Liver (tissue), 3 donors: ENCODE measurements at regions not wholly inside any gene's neighbourhood (a gene's known extent, or its start where the extent isn't known, plus 50 kb on each side); places are given as distances from the start of the nearest gene placed in this dataset.

Experiments used
- GABPA ChIP-seq, 2 donors: IDR thresholded peaks in 1 of 2; conservative IDR thresholded peaks in 1 of 2; 2 replicates each; pipeline ENCODE4 v1.6.1; 2016; ENCODE audit warnings: antibody characterized with exemption in 2 of 2, mild to moderate bottlenecking in 1 of 2, moderate library complexity in 1 of 2
- HNF4A ChIP-seq, 2 donors: conservative IDR thresholded peaks; 2 replicates each; pipeline ENCODE4 v1.6.1; 2016; ENCODE audit warnings: antibody characterized with exemption in 2 of 2, mild to moderate bottlenecking in 2 of 2
- JUND ChIP-seq, 2 donors: IDR thresholded peaks; 2 replicates each; pipeline ENCODE4 v1.6.1; 2016; ENCODE audit warnings: antibody characterized with exemption in 2 of 2
- RAD21 ChIP-seq, 2 donors: IDR thresholded peaks; 2 replicates each; pipeline ENCODE4 v1.6.1; 2016; ENCODE audit warnings: antibody characterized with exemption in 2 of 2, mild to moderate bottlenecking in 2 of 2
- RXRA ChIP-seq, 2 donors: IDR thresholded peaks; 2 replicates each; pipeline ENCODE4 v1.6.1; 2017 to 2018; ENCODE audit warnings: antibody characterized with exemption in 2 of 2, mild to moderate bottlenecking in 1 of 2
- SP1 ChIP-seq: IDR thresholded peaks from 2 replicates; pipeline ENCODE4 v1.6.1; 2018; ENCODE audit warnings: antibody characterized with exemption, mild to moderate bottlenecking
- TAF1 ChIP-seq: conservative IDR thresholded peaks from 2 replicates; pipeline ENCODE4 v1.6.1; 2016; ENCODE audit warnings: antibody characterized with exemption, mild to moderate bottlenecking
- YY1 ChIP-seq: IDR thresholded peaks from 2 replicates; pipeline ENCODE4 v1.6.1; 2016; ENCODE audit warnings: antibody characterized with exemption, mild to moderate bottlenecking
- TF ChIP-seq, protein P1 (sequence below): fragments of 150-350 bp; IDR thresholded peaks from 2 replicates; pipeline ENCODE4 v1.5.1; 2017; ENCODE audit warnings: improper control_type of control experiment, low read depth, low read length; ENCODE audit not compliant: missing input control
- TF ChIP-seq, protein P2 (sequence below): IDR thresholded peaks from 2 replicates; pipeline ENCODE4 v1.6.1; 2016; ENCODE audit warnings: antibody characterized with exemption
- TF ChIP-seq, protein P3 (sequence below): IDR thresholded peaks from 2 replicates; pipeline ENCODE4 v1.6.1; 2016; ENCODE audit warnings: antibody characterized with exemption
- TF ChIP-seq, protein P4 (sequence below): IDR thresholded peaks from 2 replicates; pipeline ENCODE4 v1.6.1; 2016; ENCODE audit warnings: antibody characterized with exemption, mild to moderate bottlenecking
- TF ChIP-seq, protein P5 (sequence below): IDR thresholded peaks from 2 replicates; pipeline ENCODE4 v1.6.1; 2016; ENCODE audit warnings: antibody characterized with exemption
- donor health status: healthy.
- donor health status: healthy.

DNA sequence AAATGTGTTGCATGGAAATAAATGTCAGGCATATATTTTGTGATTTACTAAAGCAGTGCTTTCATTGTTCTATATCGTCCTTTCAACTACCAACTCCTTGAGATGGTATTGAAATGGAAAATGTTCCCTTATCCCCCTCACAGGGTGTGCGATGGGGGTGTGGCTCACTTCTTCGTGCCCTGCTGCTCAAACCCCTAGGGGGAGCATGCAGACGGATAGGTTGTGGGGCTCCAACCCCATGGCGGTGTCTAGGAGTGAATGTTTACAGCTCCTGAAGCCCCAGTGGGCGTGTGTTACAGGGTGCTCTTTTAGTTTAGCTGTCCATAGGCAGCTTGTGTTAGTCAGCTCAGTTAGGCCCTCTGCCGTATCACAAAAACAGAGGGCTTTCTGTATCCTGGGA, 287.7 kb upstream of the EMCN start:
- TF ChIP-seq, protein P1, sequence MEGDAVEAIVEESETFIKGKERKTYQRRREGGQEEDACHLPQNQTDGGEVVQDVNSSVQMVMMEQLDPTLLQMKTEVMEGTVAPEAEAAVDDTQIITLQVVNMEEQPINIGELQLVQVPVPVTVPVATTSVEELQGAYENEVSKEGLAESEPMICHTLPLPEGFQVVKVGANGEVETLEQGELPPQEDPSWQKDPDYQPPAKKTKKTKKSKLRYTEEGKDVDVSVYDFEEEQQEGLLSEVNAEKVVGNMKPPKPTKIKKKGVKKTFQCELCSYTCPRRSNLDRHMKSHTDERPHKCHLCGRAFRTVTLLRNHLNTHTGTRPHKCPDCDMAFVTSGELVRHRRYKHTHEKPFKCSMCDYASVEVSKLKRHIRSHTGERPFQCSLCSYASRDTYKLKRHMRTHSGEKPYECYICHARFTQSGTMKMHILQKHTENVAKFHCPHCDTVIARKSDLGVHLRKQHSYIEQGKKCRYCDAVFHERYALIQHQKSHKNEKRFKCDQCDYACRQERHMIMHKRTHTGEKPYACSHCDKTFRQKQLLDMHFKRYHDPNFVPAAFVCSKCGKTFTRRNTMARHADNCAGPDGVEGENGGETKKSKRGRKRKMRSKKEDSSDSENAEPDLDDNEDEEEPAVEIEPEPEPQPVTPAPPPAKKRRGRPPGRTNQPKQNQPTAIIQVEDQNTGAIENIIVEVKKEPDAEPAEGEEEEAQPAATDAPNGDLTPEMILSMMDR = no peak
- TF ChIP-seq GABPA (IDR thresholded peaks at IDR 0.05 in 1 of 2, conservative IDR thresholded peaks at IDR 0.05 in 1 of 2) (no peak), HNF4A (conservative IDR thresholded peaks at IDR 0.05) (no peak), JUND (IDR thresholded peaks at IDR 0.05) (no peak), TAF1 (no peak), RXRA (IDR thresholded peaks at IDR 0.05) (no peak), SP1 (no peak), YY1 (no peak), RAD21 (IDR thresholded peaks at IDR 0.05) (no peak)
- TF ChIP-seq, protein P2, sequence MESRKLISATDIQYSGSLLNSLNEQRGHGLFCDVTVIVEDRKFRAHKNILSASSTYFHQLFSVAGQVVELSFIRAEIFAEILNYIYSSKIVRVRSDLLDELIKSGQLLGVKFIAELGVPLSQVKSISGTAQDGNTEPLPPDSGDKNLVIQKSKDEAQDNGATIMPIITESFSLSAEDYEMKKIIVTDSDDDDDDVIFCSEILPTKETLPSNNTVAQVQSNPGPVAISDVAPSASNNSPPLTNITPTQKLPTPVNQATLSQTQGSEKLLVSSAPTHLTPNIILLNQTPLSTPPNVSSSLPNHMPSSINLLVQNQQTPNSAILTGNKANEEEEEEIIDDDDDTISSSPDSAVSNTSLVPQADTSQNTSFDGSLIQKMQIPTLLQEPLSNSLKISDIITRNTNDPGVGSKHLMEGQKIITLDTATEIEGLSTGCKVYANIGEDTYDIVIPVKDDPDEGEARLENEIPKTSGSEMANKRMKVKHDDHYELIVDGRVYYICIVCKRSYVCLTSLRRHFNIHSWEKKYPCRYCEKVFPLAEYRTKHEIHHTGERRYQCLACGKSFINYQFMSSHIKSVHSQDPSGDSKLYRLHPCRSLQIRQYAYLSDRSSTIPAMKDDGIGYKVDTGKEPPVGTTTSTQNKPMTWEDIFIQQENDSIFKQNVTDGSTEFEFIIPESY = no peak
- TF ChIP-seq, protein P3, sequence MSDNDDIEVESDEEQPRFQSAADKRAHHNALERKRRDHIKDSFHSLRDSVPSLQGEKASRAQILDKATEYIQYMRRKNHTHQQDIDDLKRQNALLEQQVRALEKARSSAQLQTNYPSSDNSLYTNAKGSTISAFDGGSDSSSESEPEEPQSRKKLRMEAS = no peak
- TF ChIP-seq, protein P4, sequence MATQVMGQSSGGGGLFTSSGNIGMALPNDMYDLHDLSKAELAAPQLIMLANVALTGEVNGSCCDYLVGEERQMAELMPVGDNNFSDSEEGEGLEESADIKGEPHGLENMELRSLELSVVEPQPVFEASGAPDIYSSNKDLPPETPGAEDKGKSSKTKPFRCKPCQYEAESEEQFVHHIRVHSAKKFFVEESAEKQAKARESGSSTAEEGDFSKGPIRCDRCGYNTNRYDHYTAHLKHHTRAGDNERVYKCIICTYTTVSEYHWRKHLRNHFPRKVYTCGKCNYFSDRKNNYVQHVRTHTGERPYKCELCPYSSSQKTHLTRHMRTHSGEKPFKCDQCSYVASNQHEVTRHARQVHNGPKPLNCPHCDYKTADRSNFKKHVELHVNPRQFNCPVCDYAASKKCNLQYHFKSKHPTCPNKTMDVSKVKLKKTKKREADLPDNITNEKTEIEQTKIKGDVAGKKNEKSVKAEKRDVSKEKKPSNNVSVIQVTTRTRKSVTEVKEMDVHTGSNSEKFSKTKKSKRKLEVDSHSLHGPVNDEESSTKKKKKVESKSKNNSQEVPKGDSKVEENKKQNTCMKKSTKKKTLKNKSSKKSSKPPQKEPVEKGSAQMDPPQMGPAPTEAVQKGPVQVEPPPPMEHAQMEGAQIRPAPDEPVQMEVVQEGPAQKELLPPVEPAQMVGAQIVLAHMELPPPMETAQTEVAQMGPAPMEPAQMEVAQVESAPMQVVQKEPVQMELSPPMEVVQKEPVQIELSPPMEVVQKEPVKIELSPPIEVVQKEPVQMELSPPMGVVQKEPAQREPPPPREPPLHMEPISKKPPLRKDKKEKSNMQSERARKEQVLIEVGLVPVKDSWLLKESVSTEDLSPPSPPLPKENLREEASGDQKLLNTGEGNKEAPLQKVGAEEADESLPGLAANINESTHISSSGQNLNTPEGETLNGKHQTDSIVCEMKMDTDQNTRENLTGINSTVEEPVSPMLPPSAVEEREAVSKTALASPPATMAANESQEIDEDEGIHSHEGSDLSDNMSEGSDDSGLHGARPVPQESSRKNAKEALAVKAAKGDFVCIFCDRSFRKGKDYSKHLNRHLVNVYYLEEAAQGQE = no peak
- TF ChIP-seq, protein P5, sequence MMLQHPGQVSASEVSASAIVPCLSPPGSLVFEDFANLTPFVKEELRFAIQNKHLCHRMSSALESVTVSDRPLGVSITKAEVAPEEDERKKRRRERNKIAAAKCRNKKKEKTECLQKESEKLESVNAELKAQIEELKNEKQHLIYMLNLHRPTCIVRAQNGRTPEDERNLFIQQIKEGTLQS = no peak
